ENCODE measurements at regions not wholly inside any gene's neighbourhood (a gene's known extent, or its start where the extent isn't known, plus 50 kb on each side); places are given as distances from the start of the nearest gene placed in this dataset.
A peak's percentile ranks its signal among the peaks of the same experiment; 100 is the strongest.
"Not testable (repeated sequence)": the region's sequence is repeated elsewhere in the genome, so short reads cannot be mapped to it uniquely, and the experiment has no call there.

DNA sequence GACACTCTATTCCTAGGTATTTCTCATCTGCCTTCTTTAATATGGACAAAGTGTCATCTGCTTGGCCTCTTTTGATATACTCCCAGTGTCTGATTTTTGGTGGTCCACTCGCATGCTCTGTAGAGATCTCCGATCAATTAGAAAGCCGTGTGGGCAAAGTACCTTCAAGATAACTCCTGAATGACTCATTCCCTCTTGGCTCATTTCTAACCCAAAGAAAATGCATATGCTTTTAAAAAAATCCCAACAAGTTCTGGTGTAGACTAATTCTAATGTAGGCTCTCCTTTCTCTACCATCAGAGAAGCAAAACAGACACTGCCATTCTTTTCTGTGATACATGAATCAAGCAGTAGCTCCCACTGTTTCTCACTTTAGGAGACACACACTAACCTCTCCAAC is 714.9 kb upstream of the ADGRL3 start:
- Histone ChIP-seq H3K27ac (ENCODE audit: low read depth, low read length) (no peak overlapping the region), H3K4ac (ENCODE audit: low read depth, low read length) (no peak overlapping the region), H2BK15ac (replicated peaks; ENCODE audit: low read depth) (no peak overlapping the region), H3K18ac (ENCODE audit: low read length) (no peak overlapping the region), H3K56ac (ENCODE audit: low read length) (no peak overlapping the region), H2BK5ac (ENCODE audit: low read length) (no peak overlapping the region), H3K79me1 (ENCODE audit: low read length) (no peaks in the 10 kb centered on the region), H2AK5ac (ENCODE audit: low read length) (no peak overlapping the region), H4K8ac (ENCODE audit: low read depth, low read length) (no peak overlapping the region), H3K23ac (ENCODE audit: low read length) (no peak overlapping the region), H3K9ac (ENCODE audit: low read length) (no peak overlapping the region), H3K36me3 (ENCODE audit: control insufficient read depth, insufficient read depth, low read length) (no peaks in the 10 kb centered on the region), H3K4me3 (ENCODE audit: low read length) (no peak overlapping the region), H3K79me2 (ENCODE audit: control insufficient read depth, insufficient read depth, low read length) (no peaks in the 10 kb centered on the region), H3K4me1 (ENCODE audit: control insufficient read depth, low read depth, low read length) (no peaks in the 10 kb centered on the region), H3K4me2 (ENCODE audit: low read length) (no peak overlapping the region), H3K27me3 (ENCODE audit: insufficient read depth, low read length, poor library complexity) (no peaks in the 10 kb centered on the region), H4K5ac (ENCODE audit: low read length) (no peak overlapping the region), H2BK120ac (ENCODE audit: low read depth, low read length) (no peak overlapping the region)
- WGBS (ENCODE audit: extremely low coverage, insufficient coverage, low lambda C conversion rate), result no CpG with 5 or more reads among the region's 3 CpGs
- DNase-seq, result peak; percentile 57

DNA sequence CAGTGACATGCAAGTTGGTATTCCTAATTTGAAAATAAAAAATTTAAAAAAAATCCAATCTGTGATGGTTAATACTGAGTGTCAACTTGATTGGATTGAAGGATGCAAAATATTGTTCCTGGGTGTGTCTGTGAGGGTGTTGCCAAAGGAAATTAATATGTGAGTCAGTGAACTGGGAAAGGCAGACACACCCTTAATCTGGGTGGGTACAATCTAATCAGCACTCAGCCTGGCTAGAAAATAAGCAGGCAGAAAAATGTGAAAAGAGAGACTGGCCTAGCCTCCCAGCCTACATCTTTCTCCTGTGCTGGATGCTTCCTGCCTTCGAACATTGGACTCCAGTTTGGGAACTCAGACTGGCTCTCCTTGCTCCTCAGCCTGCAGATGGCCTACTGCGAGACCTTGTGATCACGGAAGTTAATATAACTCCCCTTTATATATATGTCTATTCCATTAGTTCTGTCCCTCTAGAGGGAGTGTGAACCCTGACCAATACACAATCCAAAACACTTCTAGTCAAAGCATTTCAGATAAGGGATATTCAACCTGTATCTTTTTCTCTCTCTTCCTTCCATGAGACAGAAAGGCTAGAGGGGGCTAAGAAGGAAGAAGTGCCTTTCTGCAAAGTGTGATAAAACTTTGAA is 712.9 kb upstream of the ADGRL3 start:
- not testable (repeated sequence) for H2BK5ac ChIP-seq (ENCODE audit: low read length); H3K18ac ChIP-seq (ENCODE audit: low read length); H4K8ac ChIP-seq (ENCODE audit: low read depth, low read length); H3K9ac ChIP-seq (ENCODE audit: low read length); H3K23ac ChIP-seq (ENCODE audit: low read length); H3K4me2 ChIP-seq (ENCODE audit: low read length); H2BK120ac ChIP-seq (ENCODE audit: low read depth, low read length); H3K27me3 ChIP-seq (ENCODE audit: insufficient read depth, low read length, poor library complexity); DNase-seq; H2BK15ac ChIP-seq (replicated peaks; ENCODE audit: low read depth); H3K4me3 ChIP-seq (ENCODE audit: low read length); H3K4ac ChIP-seq (ENCODE audit: low read depth, low read length); H3K27ac ChIP-seq (ENCODE audit: low read depth, low read length); H2AK5ac ChIP-seq (ENCODE audit: low read length); H3K79me1 ChIP-seq (ENCODE audit: low read length); H3K36me3 ChIP-seq (ENCODE audit: control insufficient read depth, insufficient read depth, low read length); H3K56ac ChIP-seq (ENCODE audit: low read length); H3K79me2 ChIP-seq (ENCODE audit: control insufficient read depth, insufficient read depth, low read length); H3K4me1 ChIP-seq (ENCODE audit: control insufficient read depth, low read depth, low read length); H4K5ac ChIP-seq (ENCODE audit: low read length)
- WGBS (ENCODE audit: extremely low coverage, insufficient coverage, low lambda C conversion rate), result no CpG with 5 or more reads among the region's 3 CpGs

DNA sequence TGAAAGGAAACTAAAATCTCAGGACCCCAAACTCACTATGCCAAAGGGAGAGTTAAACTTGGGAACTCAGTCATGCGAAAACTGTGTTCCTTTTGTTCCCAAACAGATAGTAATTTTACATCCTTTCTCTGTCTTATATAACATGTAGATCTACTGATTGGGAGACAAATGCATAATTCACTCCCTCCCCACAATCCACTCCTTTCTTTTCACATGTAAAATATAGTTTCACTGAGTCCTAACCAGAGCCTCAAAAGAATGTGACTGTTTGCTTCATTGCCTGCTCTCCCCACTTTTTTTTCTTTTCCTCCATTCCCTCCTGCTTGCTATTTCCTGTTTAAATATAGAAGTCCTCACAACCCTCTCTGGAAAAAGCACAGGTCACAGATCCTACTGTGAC is 699.3 kb upstream of the ADGRL3 start:
- Histone ChIP-seq H3K27me3 (ENCODE audit: insufficient read depth, low read length, poor library complexity) (no peaks in the 10 kb centered on the region), H3K79me1 (ENCODE audit: low read length) (no peaks in the 10 kb centered on the region), H2BK15ac (replicated peaks; ENCODE audit: low read depth) (no peak overlapping the region), H3K4me1 (ENCODE audit: control insufficient read depth, low read depth, low read length) (no peaks in the 10 kb centered on the region), H3K56ac (ENCODE audit: low read length) (no peak overlapping the region), H3K4ac (ENCODE audit: low read depth, low read length) (no peak overlapping the region), H3K36me3 (ENCODE audit: control insufficient read depth, insufficient read depth, low read length) (no peaks in the 10 kb centered on the region), H3K9ac (ENCODE audit: low read length) (no peak overlapping the region), H2BK120ac (ENCODE audit: low read depth, low read length) (no peak overlapping the region), H3K79me2 (ENCODE audit: control insufficient read depth, insufficient read depth, low read length) (no peaks in the 10 kb centered on the region), H3K4me2 (ENCODE audit: low read length) (no peak overlapping the region), H3K4me3 (ENCODE audit: low read length) (no peak overlapping the region), H3K23ac (ENCODE audit: low read length) (no peak overlapping the region), H4K8ac (ENCODE audit: low read depth, low read length) (no peak overlapping the region), H2BK5ac (ENCODE audit: low read length) (no peak overlapping the region), H3K27ac (ENCODE audit: low read depth, low read length) (no peak overlapping the region), H2AK5ac (ENCODE audit: low read length) (no peak overlapping the region), H3K18ac (ENCODE audit: low read length) (no peak overlapping the region), H4K5ac (ENCODE audit: low read length) (no peak overlapping the region)
- peak; percentile 25 for DNase-seq
- WGBS (ENCODE audit: extremely low coverage, insufficient coverage, low lambda C conversion rate), result no CpG with 5 or more reads among the region's 1 CpG

DNA sequence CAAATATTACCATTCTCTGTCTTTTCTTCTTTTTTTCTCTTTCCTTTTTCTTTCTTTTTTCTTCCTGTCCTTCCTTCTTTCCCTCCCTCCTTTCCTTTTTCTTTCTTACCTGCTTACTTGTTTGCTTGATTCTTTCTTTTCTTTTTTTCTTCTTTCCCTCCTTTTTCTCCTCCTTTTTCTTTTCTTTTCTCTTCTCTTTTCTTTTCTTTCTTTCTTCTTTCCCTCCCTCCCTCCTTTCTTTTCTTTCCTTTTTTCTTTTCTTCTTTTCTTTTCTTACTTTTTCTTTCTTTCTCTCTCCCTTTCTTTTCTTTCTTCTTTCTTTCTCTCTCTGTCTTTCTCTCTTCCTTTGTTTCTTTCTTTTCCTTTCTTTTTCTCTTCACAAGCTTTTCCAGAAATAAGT is 697.4 kb upstream of the ADGRL3 start:
- H3K27ac ChIP-seq (ENCODE audit: low read depth, low read length), result no peak overlapping the region
- H3K79me1 ChIP-seq (ENCODE audit: low read length), result no peaks in the 10 kb centered on the region

DNA sequence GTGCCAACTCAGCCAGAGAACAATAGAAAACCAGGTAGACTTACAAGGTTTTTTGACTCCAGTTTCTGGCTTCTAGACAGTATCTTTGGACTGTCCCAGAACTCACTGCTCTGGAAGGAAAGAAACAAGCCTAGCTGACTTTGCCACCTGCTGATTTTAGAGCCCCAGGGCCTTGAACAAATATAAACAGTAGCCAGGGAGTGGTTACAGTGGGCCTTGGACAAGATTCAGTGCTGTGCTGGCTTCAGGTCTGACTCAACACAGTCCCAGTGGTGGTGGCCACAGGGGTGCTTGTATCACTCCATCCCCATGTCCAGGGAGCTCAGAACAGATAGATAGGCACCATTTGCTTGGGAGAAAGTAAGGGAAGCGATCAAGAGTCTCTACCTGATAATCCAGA is 694.1 kb upstream of the ADGRL3 start:
- Histone ChIP-seq H3K79me1 (ENCODE audit: low read length) (no peaks in the 10 kb centered on the region), H3K4ac (ENCODE audit: low read depth, low read length) (no peak overlapping the region), H3K27me3 (ENCODE audit: insufficient read depth, low read length, poor library complexity) (no peaks in the 10 kb centered on the region), H3K23ac (ENCODE audit: low read length) (no peak overlapping the region), H3K27ac (ENCODE audit: low read depth, low read length) (no peak overlapping the region), H3K4me3 (ENCODE audit: low read length) (no peak overlapping the region), H3K4me2 (ENCODE audit: low read length) (no peak overlapping the region), H3K36me3 (ENCODE audit: control insufficient read depth, insufficient read depth, low read length) (no peaks in the 10 kb centered on the region), H3K79me2 (ENCODE audit: control insufficient read depth, insufficient read depth, low read length) (no peaks in the 10 kb centered on the region), H2BK5ac (ENCODE audit: low read length) (no peak overlapping the region), H2BK15ac (replicated peaks; ENCODE audit: low read depth) (no peak overlapping the region), H4K8ac (ENCODE audit: low read depth, low read length) (no peak overlapping the region), H4K5ac (ENCODE audit: low read length) (no peak overlapping the region), H2AK5ac (ENCODE audit: low read length) (no peak overlapping the region), H2BK120ac (ENCODE audit: low read depth, low read length) (no peak overlapping the region), H3K4me1 (ENCODE audit: control insufficient read depth, low read depth, low read length) (no peaks in the 10 kb centered on the region), H3K56ac (ENCODE audit: low read length) (no peak overlapping the region), H3K18ac (ENCODE audit: low read length) (no peak overlapping the region), H3K9ac (ENCODE audit: low read length) (no peak overlapping the region)
- no peak for DNase-seq
- no CpG with 5 or more reads among the region's 1 CpG for WGBS (ENCODE audit: extremely low coverage, insufficient coverage, low lambda C conversion rate)

More for the DNA sequence above, 697.4 kb upstream of the ADGRL3 start:
- Histone ChIP-seq H3K56ac (ENCODE audit: low read length) (no peak overlapping the region), H3K4me2 (ENCODE audit: low read length) (no peak overlapping the region), H3K79me2 (ENCODE audit: control insufficient read depth, insufficient read depth, low read length) (no peaks in the 10 kb centered on the region), H2BK120ac (ENCODE audit: low read depth, low read length) (no peak overlapping the region), H3K4ac (ENCODE audit: low read depth, low read length) (no peak overlapping the region), H3K23ac (ENCODE audit: low read length) (no peak overlapping the region), H3K36me3 (ENCODE audit: control insufficient read depth, insufficient read depth, low read length) (no peaks in the 10 kb centered on the region), H2BK5ac (ENCODE audit: low read length) (no peak overlapping the region), H3K27me3 (ENCODE audit: insufficient read depth, low read length, poor library complexity) (no peaks in the 10 kb centered on the region), H3K4me1 (ENCODE audit: control insufficient read depth, low read depth, low read length) (no peaks in the 10 kb centered on the region), H4K8ac (ENCODE audit: low read depth, low read length) (no peak overlapping the region), H2AK5ac (ENCODE audit: low read length) (no peak overlapping the region), H3K9ac (ENCODE audit: low read length) (no peak overlapping the region), H4K5ac (ENCODE audit: low read length) (no peak overlapping the region), H3K18ac (ENCODE audit: low read length) (no peak overlapping the region), H3K4me3 (ENCODE audit: low read length) (no peak overlapping the region), H2BK15ac (replicated peaks; ENCODE audit: low read depth) (no peak overlapping the region)
- DNase-seq, result no peak

DNA sequence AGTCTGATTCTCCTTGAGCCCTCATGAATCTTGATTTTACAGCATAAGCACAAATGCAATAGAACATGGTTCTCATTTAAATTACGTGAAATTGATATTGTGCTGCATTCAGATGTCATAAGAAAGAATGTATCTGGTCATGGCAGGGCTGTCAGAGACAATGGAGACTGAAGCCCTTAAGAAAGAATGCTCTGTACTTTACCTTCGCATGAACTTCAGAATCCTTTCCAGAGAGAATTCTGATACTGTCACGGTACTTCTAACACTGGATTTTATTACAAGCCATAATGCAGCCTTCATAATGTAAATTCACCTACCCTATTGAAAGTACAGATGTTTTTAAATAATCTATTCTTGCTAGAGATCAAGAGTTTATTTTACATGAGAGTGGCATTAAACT is 677.9 kb upstream of the ADGRL3 start:
- DNase-seq, result no peak
- no peak overlapping the region for H4K8ac ChIP-seq (ENCODE audit: low read depth, low read length)
- H2BK15ac ChIP-seq (replicated peaks; ENCODE audit: low read depth), result no peak overlapping the region
- no CpG with 5 or more reads among the region's 3 CpGs for WGBS (ENCODE audit: extremely low coverage, insufficient coverage, low lambda C conversion rate)
- no peak overlapping the region for H3K23ac ChIP-seq (ENCODE audit: low read length)
- H2BK5ac ChIP-seq (ENCODE audit: low read length), result no peak overlapping the region
- H3K27ac ChIP-seq (ENCODE audit: low read depth, low read length), result no peak overlapping the region
- no peaks in the 10 kb centered on the region for H3K79me2 ChIP-seq (ENCODE audit: control insufficient read depth, insufficient read depth, low read length)
- no peaks in the 10 kb centered on the region for H3K79me1 ChIP-seq (ENCODE audit: low read length)
- H3K27me3 ChIP-seq (ENCODE audit: insufficient read depth, low read length, poor library complexity), result no peaks in the 10 kb centered on the region
- H2BK120ac ChIP-seq (ENCODE audit: low read depth, low read length), result no peak overlapping the region
- H3K36me3 ChIP-seq (ENCODE audit: control insufficient read depth, insufficient read depth, low read length), result no peaks in the 10 kb centered on the region
- no peak overlapping the region for H3K4me2 ChIP-seq (ENCODE audit: low read length)
- no peak overlapping the region for H3K9ac ChIP-seq (ENCODE audit: low read length)
- H4K5ac ChIP-seq (ENCODE audit: low read length), result no peak overlapping the region
- H3K4me1 ChIP-seq (ENCODE audit: control insufficient read depth, low read depth, low read length), result no peaks in the 10 kb centered on the region
- no peak overlapping the region for H3K4ac ChIP-seq (ENCODE audit: low read depth, low read length)
- H3K56ac ChIP-seq (ENCODE audit: low read length), result no peak overlapping the region
- H3K18ac ChIP-seq (ENCODE audit: low read length), result no peak overlapping the region
- H2AK5ac ChIP-seq (ENCODE audit: low read length), result no peak overlapping the region
- no peak overlapping the region for H3K4me3 ChIP-seq (ENCODE audit: low read length)

All from mesendoderm (in vitro differentiated cells).